HL-60 (cell line): ENCODE measurements at regions not wholly inside any gene's neighbourhood (a gene's known extent, or its start where the extent isn't known, plus 50 kb on each side); places are given as distances from the start of the nearest gene placed in this dataset.

Experiments
- DNase-seq, 2 experiments: peaks; one replicate each; pipeline ENCODE4 v3.0.0-alpha.2; 2010 to 2020; ENCODE audit warnings: low read depth in 1 of 2, low spot score in 1 of 2
- H3K27ac ChIP-seq: fragments of 250-450 bp; sonication (Bioruptor Pico); replicated peaks from 2 replicates; pipeline ENCODE4 v1.5.1; 2020; ENCODE audit warnings: mild to moderate bottlenecking, moderate library complexity
- H3K27me3 ChIP-seq: fragments of 250-450 bp; sonication (Bioruptor Pico); 2 replicates; pipeline ENCODE4 v1.5.1; 2021; ENCODE audit warnings: mild to moderate bottlenecking, moderate library complexity; ENCODE audit not compliant: insufficient read depth, poor library complexity, severe bottlenecking
- H3K4me3 ChIP-seq: replicated peaks from 2 replicates; pipeline ENCODE4 v1.5.1; 2011; ENCODE audit warnings: mild to moderate bottlenecking, control low read depth, low read length; ENCODE audit not compliant: insufficient read depth
- GABPA ChIP-seq: IDR thresholded peaks from 2 replicates; pipeline ENCODE4 v1.6.1; 2012; ENCODE audit warnings: low read depth
- POLR2AphosphoS5 ChIP-seq: IDR thresholded peaks from 2 replicates; pipeline ENCODE4 v1.6.1; 2012; ENCODE audit warnings: low read depth
- SPI1 ChIP-seq: IDR thresholded peaks from 2 replicates; pipeline ENCODE4 v1.6.1; 2012; ENCODE audit warnings: low read depth, mild to moderate bottlenecking, borderline replicate concordance
- TF ChIP-seq, protein P1 (sequence below): IDR thresholded peaks from one replicate; pipeline ENCODE4 v1.5.1; 2011; ENCODE audit warnings: low read length, control low read depth, inconsistent platforms; ENCODE audit not compliant: insufficient read depth
- TF ChIP-seq, protein P2 (sequence below): IDR thresholded peaks from 2 replicates; pipeline ENCODE4 v1.6.1; 2012; ENCODE audit warnings: low read depth; ENCODE audit not compliant: insufficient replicate concordance

DNA sequence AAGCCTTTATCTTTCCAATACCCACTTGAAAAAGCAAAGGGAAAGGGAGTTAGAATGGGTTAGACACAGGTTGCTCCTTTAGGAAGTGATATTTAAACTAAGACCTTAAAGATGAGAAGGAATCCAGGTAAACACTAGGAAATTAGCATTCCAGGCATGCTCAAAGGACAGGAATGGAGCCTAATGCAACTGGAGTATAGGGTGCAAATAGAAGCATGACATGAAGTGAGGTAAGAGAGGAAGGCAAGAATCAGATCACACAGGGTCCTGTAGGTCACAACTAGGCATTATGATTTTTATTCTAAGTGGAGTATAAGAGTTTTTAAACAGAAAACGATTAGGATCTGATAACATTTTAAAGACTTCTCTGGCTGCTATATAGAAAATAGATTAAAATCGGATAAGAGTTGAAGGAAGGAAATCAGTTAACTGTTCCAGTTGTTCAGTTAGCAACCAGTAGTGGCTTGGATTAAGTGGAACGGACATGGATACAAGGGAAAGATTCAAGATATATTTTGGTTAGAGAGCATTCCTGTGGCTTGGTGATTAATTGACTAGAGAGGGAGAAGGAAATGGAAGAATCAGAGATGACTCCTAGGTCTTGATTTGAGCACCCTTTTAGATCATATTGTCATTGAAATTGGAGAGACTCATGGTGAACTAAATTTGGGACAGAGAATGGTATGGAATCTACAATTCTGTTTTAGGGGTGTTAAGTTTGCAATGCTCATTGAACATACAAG lies 95.9 kb downstream of the FBXO4 start:
- no peak for TF ChIP-seq POLR2AphosphoS5
- no peak overlapping the region for H3K4me3 ChIP-seq

DNA sequence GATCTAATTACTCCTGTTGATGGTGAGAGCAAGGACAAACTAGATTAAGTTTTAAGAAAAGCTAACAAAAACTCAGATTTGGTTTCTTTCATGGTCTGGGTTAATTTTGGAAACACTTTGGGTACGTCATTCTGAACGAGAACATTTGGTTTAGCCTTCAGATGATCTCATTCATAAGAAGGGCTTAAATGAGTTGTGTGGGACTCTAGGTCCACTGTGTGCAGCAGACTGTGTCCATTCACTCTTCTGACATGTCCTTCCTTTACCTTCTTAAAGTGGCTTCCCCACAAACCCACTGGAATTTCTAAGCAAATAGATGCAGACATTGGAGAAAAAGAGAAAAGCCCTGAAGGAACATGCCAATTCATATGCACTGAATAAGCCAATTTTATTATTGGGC lies 96.8 kb downstream of the FBXO4 start:
- DNase-seq, result no peak
- no peaks in the 10 kb centered on the region for H3K27me3 ChIP-seq
- TF ChIP-seq SPI1 (no peak), GABPA (no peak)
- no peak overlapping the region for H3K27ac ChIP-seq
- no peak overlapping the region for H3K4me3 ChIP-seq

More for the DNA sequence above, 95.9 kb downstream of the FBXO4 start:
- DNase-seq, result no peak
- H3K27ac ChIP-seq, result no peak overlapping the region
- no peaks in the 10 kb centered on the region for H3K27me3 ChIP-seq

DNA sequence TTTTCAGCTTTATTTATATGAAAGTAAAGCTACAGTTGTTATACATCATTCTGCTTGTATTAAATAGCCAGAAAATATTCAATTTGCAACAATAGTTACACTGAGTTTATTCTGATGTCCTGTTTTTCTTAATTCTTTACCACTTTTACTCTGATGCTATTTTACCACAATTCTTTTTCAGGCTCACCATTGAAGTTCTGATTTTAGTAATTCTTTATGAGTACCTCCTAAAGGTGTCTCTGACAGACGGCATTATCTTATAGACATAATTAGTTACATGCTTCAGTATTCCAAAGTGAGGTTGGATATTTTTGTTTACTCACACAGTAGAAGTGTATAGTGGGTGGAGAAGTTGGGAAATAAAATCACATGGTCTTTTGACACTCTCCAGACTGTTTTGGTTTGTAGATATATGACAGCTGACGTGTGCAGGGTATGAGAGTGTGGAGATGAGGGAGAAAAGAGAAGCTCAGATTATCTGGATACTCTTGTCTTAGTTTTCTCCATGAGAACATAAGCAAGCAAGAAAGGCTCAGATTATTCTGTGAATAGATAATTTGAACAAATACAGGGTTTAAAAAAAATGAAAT lies 97.4 kb downstream of the FBXO4 start:
- TF ChIP-seq, protein P1, sequence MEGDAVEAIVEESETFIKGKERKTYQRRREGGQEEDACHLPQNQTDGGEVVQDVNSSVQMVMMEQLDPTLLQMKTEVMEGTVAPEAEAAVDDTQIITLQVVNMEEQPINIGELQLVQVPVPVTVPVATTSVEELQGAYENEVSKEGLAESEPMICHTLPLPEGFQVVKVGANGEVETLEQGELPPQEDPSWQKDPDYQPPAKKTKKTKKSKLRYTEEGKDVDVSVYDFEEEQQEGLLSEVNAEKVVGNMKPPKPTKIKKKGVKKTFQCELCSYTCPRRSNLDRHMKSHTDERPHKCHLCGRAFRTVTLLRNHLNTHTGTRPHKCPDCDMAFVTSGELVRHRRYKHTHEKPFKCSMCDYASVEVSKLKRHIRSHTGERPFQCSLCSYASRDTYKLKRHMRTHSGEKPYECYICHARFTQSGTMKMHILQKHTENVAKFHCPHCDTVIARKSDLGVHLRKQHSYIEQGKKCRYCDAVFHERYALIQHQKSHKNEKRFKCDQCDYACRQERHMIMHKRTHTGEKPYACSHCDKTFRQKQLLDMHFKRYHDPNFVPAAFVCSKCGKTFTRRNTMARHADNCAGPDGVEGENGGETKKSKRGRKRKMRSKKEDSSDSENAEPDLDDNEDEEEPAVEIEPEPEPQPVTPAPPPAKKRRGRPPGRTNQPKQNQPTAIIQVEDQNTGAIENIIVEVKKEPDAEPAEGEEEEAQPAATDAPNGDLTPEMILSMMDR, result no peak
- TF ChIP-seq, protein P2, sequence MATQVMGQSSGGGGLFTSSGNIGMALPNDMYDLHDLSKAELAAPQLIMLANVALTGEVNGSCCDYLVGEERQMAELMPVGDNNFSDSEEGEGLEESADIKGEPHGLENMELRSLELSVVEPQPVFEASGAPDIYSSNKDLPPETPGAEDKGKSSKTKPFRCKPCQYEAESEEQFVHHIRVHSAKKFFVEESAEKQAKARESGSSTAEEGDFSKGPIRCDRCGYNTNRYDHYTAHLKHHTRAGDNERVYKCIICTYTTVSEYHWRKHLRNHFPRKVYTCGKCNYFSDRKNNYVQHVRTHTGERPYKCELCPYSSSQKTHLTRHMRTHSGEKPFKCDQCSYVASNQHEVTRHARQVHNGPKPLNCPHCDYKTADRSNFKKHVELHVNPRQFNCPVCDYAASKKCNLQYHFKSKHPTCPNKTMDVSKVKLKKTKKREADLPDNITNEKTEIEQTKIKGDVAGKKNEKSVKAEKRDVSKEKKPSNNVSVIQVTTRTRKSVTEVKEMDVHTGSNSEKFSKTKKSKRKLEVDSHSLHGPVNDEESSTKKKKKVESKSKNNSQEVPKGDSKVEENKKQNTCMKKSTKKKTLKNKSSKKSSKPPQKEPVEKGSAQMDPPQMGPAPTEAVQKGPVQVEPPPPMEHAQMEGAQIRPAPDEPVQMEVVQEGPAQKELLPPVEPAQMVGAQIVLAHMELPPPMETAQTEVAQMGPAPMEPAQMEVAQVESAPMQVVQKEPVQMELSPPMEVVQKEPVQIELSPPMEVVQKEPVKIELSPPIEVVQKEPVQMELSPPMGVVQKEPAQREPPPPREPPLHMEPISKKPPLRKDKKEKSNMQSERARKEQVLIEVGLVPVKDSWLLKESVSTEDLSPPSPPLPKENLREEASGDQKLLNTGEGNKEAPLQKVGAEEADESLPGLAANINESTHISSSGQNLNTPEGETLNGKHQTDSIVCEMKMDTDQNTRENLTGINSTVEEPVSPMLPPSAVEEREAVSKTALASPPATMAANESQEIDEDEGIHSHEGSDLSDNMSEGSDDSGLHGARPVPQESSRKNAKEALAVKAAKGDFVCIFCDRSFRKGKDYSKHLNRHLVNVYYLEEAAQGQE, result no peak
- no peak for TF ChIP-seq POLR2AphosphoS5
- no peak for TF ChIP-seq SPI1
- no peak for TF ChIP-seq GABPA
- Histone ChIP-seq H3K27ac (no peak overlapping the region), H3K27me3 (no peaks in the 10 kb centered on the region), H3K4me3 (no peak overlapping the region)
- DNase-seq, result no peak

DNA sequence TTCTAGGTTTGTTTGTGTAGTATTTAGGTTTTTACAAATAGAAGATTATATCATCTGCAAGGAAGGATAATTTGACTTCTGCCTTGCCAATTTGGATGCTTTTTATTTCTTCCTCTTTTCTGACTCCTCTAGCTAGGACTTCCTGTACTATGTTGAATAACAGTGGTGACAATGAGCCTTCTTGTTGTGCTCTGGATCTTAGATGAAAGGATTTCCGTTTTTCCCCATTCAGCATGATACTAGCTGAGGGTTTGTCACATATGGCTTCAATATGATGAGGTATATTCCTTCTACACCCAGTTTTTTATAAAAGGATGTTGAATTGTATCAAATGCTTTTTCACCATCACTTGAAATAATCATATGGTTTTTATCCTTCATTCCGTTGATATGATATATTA lies 101.4 kb downstream of the FBXO4 start:
- Histone ChIP-seq H3K27ac (no peak overlapping the region), H3K27me3 (no peaks in the 10 kb centered on the region), H3K4me3 (no peak overlapping the region)
- DNase-seq, result no peak
- TF ChIP-seq SPI1, result no peak
- no peak for TF ChIP-seq GABPA

DNA sequence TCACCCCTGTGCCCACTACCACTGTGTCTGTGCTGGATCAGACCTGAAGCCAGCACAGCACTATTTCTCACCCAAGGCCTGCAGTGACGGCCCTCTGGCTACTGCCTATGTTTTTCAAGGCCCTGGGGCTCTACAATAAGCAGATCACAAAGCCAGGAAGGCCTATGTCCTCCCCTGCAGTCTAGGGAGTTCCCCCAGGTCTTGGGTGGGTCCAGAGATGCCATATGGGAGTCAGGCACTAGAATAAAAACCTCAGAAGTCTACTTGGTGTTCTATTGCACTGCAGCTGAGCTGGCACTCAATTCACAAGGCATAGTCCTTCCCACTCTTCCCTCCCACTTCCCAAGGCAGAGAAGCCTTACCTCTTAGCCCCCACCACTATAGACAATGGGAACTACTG lies 107.1 kb downstream of the FBXO4 start:
- DNase-seq, result no peak
- H3K4me3 ChIP-seq, result no peak overlapping the region
- H3K27ac ChIP-seq, result no peak overlapping the region
- H3K27me3 ChIP-seq, result no peaks in the 10 kb centered on the region
- TF ChIP-seq, protein P2, result no peak
- TF ChIP-seq SPI1 (no peak), GABPA (no peak), POLR2AphosphoS5 (no peak)
- TF ChIP-seq, protein P1, result no peak
